ENCODE measurements at regions not wholly inside any gene's neighbourhood (a gene's known extent, or its start where the extent isn't known, plus 50 kb on each side); places are given as distances from the start of the nearest gene placed in this dataset.

DNA sequence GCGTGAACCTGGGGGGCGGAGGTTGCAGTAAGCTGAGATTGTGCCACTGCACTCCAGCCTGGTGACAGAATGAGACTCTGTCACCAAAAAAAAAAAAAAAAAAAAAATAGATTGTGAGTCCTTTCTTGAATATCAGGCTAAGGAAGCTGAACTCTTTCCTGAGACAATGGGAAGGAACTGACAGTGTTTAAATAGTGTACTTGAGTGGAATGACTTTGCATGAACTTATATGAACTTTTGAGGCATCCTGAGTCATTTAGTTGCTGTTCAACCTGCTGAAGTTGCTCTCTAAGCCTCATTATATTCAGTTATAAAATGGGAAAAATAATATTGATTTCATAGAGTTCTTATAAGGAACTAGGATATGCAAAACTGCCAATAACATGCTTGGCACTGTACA, 79.3 kb upstream of the LIMCH1 start:
- no peak for TF ChIP-seq POLR2A (IDR thresholded peaks at IDR 0.05; ENCODE audit: low read length)
- TF ChIP-seq GATA1 (IDR thresholded peaks at IDR 0.05; ENCODE audit: low read depth, low read length) = no peak

Data from erythroblast (primary cell).